OCI-LY3 (cell line): ENCODE measurements at regions not wholly inside any gene's neighbourhood (a gene's known extent, or its start where the extent isn't known, plus 50 kb on each side); places are given as distances from the start of the nearest gene placed in this dataset.

Experiments
- CTCF ChIP-seq: fragments of 200-600, 300-600 bp; sonication (generic); IDR thresholded peaks from 2 replicates; pipeline ENCODE4 v1.5.1; 2014; ENCODE audit warnings: antibody characterized with exemption, low read length, low read depth
- EZH2phosphoT487 ChIP-seq: fragments of 200-600 bp; shearing (Covaris generic); IDR thresholded peaks from 2 replicates; pipeline ENCODE4 v1.6.1; 2018; ENCODE audit warnings: antibody characterized with exemption, mixed run types, low read depth

- no peak for TF ChIP-seq CTCF
- TF ChIP-seq EZH2phosphoT487 = no peak
These were observed 934.6 kb downstream of the VRK1 start for GRCh38 chr14:97731800-97732199.
